GM21423 (cell line): ENCODE measurements at regions not wholly inside any gene's neighbourhood (a gene's known extent, or its start where the extent isn't known, plus 50 kb on each side); places are given as distances from the start of the nearest gene placed in this dataset.
"Not testable (repeated sequence)": the region's sequence is repeated elsewhere in the genome, so short reads cannot be mapped to it uniquely, and the experiment has no call there.

Source experiments
- ATAC-seq: cut with Tn5 transposase; IDR thresholded peaks from one replicate; pipeline ENCODE4 v1.9.1; 2021; ENCODE audit warnings: mild to moderate bottlenecking, moderate library complexity; ENCODE audit not compliant: unreplicated experiment

- ATAC-seq: no peak
Observed at GRCh38 chr20:51134405-51134804, 111.5 kb upstream of the KCNG1 start.

- ATAC-seq: no peak
Observed at GRCh38 chr20:51132279-51132678, 109.4 kb upstream of the KCNG1 start.

- no peak for ATAC-seq
Observed at GRCh38 chr20:51131811-51132210, 108.9 kb upstream of the KCNG1 start.

- ATAC-seq: no peak
Observed at GRCh38 chr20:51129147-51129776, 106.4 kb upstream of the KCNG1 start.

- ATAC-seq: peak; percentile 65
Observed at GRCh38 chr20:51128198-51128597, 105.3 kb upstream of the KCNG1 start.

- ATAC-seq: no peak
Observed at GRCh38 chr20:51127713-51128112, 104.8 kb upstream of the KCNG1 start.

- ATAC-seq: no peak
Observed at GRCh38 chr20:51126337-51126736, 103.4 kb upstream of the KCNG1 start.

- ATAC-seq: no peak
Observed at GRCh38 chr20:51125780-51126179, 102.9 kb upstream of the KCNG1 start.

GRCh38 chr20:51125105-51125504, 102.2 kb upstream of the KCNG1 start:
- no peak for ATAC-seq

- ATAC-seq: not testable (repeated sequence)
Observed at GRCh38 chr20:51123887-51124286, 101.0 kb upstream of the KCNG1 start.

- ATAC-seq: peak; percentile 48
Observed at GRCh38 chr20:51122931-51123658, 100.2 kb upstream of the KCNG1 start.

- no peak for ATAC-seq
Observed at GRCh38 chr20:51121901-51122412, 99.0 kb upstream of the KCNG1 start.

- ATAC-seq: no peak
Observed at GRCh38 chr20:51121272-51121671, 98.4 kb upstream of the KCNG1 start.

GRCh38 chr20:51120868-51121267, 98.0 kb upstream of the KCNG1 start:
- ATAC-seq: no peak

GRCh38 chr20:51120438-51120837, 97.5 kb upstream of the KCNG1 start:
- ATAC-seq: no peak

GRCh38 chr20:51119914-51120313, 97.0 kb upstream of the KCNG1 start:
- ATAC-seq: no peak

- no peak for ATAC-seq
Observed at GRCh38 chr20:51118985-51119527, 96.1 kb upstream of the KCNG1 start.

- ATAC-seq: no peak
Observed at GRCh38 chr20:51118216-51118615, 95.3 kb upstream of the KCNG1 start.

- no peak for ATAC-seq
Observed at GRCh38 chr20:51116765-51117686, 94.1 kb upstream of the KCNG1 start.

- ATAC-seq: no peak
Observed at GRCh38 chr20:51111290-51111689, 88.4 kb upstream of the KCNG1 start.
